Kidney (tissue), 13 donors: ENCODE measurements at regions not wholly inside any gene's neighbourhood (a gene's known extent, or its start where the extent isn't known, plus 50 kb on each side); places are given as distances from the start of the nearest gene placed in this dataset.

ENCODE experiments used
- DNase-seq, 5 donors: peaks; one replicate each; pipeline ENCODE4 v3.0.0-alpha.2; 2013 to 2020
- FAIRE-seq: peaks from 2 replicates; lab custom pipeline; 2012; peaks lifted over from hg19 to GRCh38; lab: Jason Lieb, UNC
- H3K27ac ChIP-seq, 2 donors: one replicate each; pipeline ENCODE4 v1.7.0; 2013; ENCODE audit warnings: low read depth in 2 of 2, low read length in 2 of 2, inconsistent platforms in 1 of 2
- H3K27me3 ChIP-seq: one replicate; pipeline ENCODE4 v1.7.1; 2013; ENCODE audit warnings: low read length, inconsistent platforms; ENCODE audit not compliant: control insufficient read depth, insufficient read depth
- H3K36me3 ChIP-seq, 3 donors: one replicate each; pipeline versions ENCODE4 v1.7.0 to v1.7.1; 2013; ENCODE audit warnings: low read length in 3 of 3, control low read depth in 1 of 3, inconsistent platforms in 1 of 3; ENCODE audit not compliant: insufficient read depth in 3 of 3, control insufficient read depth in 2 of 3
- H3K4me1 ChIP-seq, 3 donors: one replicate each; pipeline versions ENCODE4 v1.7.0 to v1.7.1; 2013; ENCODE audit warnings: low read length in 3 of 3, inconsistent platforms in 1 of 3, low read depth in 1 of 3; ENCODE audit not compliant: control insufficient read depth in 2 of 3, insufficient read depth in 2 of 3
- H3K4me3 ChIP-seq, 3 donors: one replicate each; pipeline versions ENCODE4 v1.7.0 to v1.8.1; 2013; ENCODE audit warnings: low read length in 3 of 3, control low read depth in 1 of 3, inconsistent platforms in 1 of 3
- H3K9ac ChIP-seq, 3 donors: one replicate each; pipeline versions ENCODE4 v1.7.0 to v1.7.1; 2013; ENCODE audit warnings: low read length in 3 of 3, control low read depth in 1 of 3, inconsistent platforms in 1 of 3
- H3K9me3 ChIP-seq, 3 donors: one replicate each; pipeline versions ENCODE4 v1.7.0 to v1.7.1; 2013; ENCODE audit warnings: low read length in 3 of 3, control low read depth in 1 of 3, inconsistent platforms in 1 of 3; ENCODE audit not compliant: control insufficient read depth in 2 of 3, insufficient read depth in 1 of 3
- intact Hi-C: fragments of 100-400 bp; cut with DNase I; formaldehyde crosslinking; loops from one replicate; pipeline ENCODE4 v1.11.1; 2022
- TF ChIP-seq, protein P1 (sequence below): IDR thresholded peaks from 3 replicates; pipeline ENCODE4 v1.5.1; 2012; ENCODE audit warnings: mild to moderate bottlenecking, moderate library complexity, borderline replicate concordance; ENCODE audit not compliant: insufficient read depth; ENCODE audit errors: extremely low read depth
- donor health status: control.
- donor health status: control.
- donor health status: control.
- donor health status: control.
- donor health status: control.
- donor health status: DM: yes; HTN: yes; CAD: no.
- donor health status: Normal renal cell carcinoma (clear cell type).

GRCh38 chr11:105273660-105274280 lies 134.2 kb upstream of the CARD18 start:
- no peak overlapping the region for H3K9ac ChIP-seq
- TF ChIP-seq, protein P1, sequence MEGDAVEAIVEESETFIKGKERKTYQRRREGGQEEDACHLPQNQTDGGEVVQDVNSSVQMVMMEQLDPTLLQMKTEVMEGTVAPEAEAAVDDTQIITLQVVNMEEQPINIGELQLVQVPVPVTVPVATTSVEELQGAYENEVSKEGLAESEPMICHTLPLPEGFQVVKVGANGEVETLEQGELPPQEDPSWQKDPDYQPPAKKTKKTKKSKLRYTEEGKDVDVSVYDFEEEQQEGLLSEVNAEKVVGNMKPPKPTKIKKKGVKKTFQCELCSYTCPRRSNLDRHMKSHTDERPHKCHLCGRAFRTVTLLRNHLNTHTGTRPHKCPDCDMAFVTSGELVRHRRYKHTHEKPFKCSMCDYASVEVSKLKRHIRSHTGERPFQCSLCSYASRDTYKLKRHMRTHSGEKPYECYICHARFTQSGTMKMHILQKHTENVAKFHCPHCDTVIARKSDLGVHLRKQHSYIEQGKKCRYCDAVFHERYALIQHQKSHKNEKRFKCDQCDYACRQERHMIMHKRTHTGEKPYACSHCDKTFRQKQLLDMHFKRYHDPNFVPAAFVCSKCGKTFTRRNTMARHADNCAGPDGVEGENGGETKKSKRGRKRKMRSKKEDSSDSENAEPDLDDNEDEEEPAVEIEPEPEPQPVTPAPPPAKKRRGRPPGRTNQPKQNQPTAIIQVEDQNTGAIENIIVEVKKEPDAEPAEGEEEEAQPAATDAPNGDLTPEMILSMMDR = no peak
- no peaks in the 10 kb centered on the region for H3K27me3 ChIP-seq
- intact Hi-C loops = no loop called here
- H3K4me3 ChIP-seq = no peak overlapping the region
- FAIRE-seq (no peak), DNase-seq (no peak)
- H3K27ac ChIP-seq = no peak overlapping the region
- peaks cover 0 to 3% (median 0%) of the 10 kb centered on the region in 3 donors for H3K9me3 ChIP-seq
- no peaks in the 10 kb centered on the region for H3K4me1 ChIP-seq
- H3K36me3 ChIP-seq = no peaks in the 10 kb centered on the region

DNA sequence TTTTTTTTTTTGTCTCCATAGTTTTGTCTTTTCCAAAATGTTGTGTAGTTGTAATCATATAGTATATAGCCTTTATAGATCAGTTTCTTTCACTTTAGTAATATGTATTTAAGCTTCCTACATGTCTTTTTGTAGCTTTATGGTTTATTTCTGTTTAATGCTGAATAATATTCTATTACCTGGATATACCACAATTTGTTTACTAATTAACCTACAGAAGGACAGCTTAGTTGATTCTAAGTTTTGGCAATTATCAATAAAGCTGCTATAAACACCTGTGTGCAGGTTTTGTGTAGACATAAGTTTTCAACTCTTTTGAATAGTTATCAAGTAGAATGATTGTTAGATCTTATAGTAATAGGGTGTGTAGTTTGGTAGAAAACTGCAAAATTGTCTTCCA lies 130.3 kb upstream of the CARD18 start:
- TF ChIP-seq, protein P1 = no peak
- DNase-seq (no peak), FAIRE-seq (no peak)
- no peak overlapping the region for H3K27ac ChIP-seq
- no peaks in the 10 kb centered on the region for H3K36me3 ChIP-seq
- no peak overlapping the region for H3K9ac ChIP-seq
- no peak overlapping the region for H3K4me3 ChIP-seq
- H3K4me1 ChIP-seq = no peaks in the 10 kb centered on the region
- intact Hi-C loops = no loop called here
- no peaks in the 10 kb centered on the region for H3K27me3 ChIP-seq
- H3K9me3 ChIP-seq = peaks cover 0 to 3% (median 0%) of the 10 kb centered on the region in 3 donors

DNA sequence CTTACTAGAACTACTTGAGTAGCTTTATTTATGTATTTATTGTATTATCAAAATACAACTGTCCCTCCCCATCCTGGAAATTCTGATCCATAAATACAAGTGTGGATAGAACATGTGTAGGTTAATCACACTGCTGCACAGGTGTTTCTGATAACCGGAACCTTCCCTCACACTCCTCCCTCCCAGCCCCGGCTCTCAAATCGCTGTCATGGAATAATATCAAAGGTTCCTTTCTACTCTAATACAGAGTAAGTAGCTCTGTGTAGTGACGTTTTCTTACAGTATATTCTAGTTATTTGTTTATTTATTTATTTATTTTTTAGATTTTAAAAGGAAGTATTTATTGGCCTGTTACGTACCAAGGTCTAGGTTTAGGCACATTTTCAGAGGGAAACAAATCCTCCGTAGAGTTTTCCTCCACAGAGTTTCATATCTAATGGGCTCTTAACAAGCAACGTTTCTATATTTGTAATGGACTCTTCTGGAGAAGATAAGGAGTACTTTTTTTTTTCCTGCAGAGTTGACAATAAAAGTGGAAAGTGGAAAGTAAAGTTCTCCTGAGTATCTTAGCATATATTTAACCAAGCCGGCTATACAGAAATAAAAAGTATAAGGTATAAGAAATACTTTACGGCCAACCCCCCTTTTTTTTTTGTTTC lies 129.0 kb upstream of the CARD18 start:
- TF ChIP-seq, protein P1 = no peak
- Histone ChIP-seq H3K27me3 (no peaks in the 10 kb centered on the region), H3K9me3 (peaks cover 0 to 3% (median 0%) of the 10 kb centered on the region in 3 donors), H3K9ac (no peak overlapping the region), H3K4me1 (no peaks in the 10 kb centered on the region), H3K4me3 (no peak overlapping the region), H3K27ac (no peak overlapping the region), H3K36me3 (no peaks in the 10 kb centered on the region)
- no peak for FAIRE-seq
- intact Hi-C loops = no loop called here
- no peak for DNase-seq
